Liver (tissue), 8 donors: ENCODE measurements at regions not wholly inside any gene's neighbourhood (a gene's known extent, or its start where the extent isn't known, plus 50 kb on each side); places are given as distances from the start of the nearest gene placed in this dataset.

ENCODE experiments used
- DNase-seq: peaks from one replicate; pipeline ENCODE4 v3.0.0-alpha.2; 2017; ENCODE audit warnings: low spot score
- H3K27ac ChIP-seq, 2 donors: one replicate each; pipeline ENCODE4 v1.7.0; 2013; ENCODE audit warnings: inconsistent platforms in 2 of 2, low read length in 2 of 2, control low read depth in 1 of 2, low read depth in 1 of 2, mild to moderate bottlenecking in 1 of 2
- H3K27me3 ChIP-seq, 4 donors: one replicate each; pipeline versions ENCODE4 v1.6.1 to v1.7.0; 2013; ENCODE audit warnings: low read length in 3 of 4, inconsistent platforms in 1 of 4, mild to moderate bottlenecking in 1 of 4, moderate library complexity in 1 of 4; ENCODE audit not compliant: control insufficient read depth in 4 of 4, insufficient read depth in 4 of 4
- H3K36me3 ChIP-seq, 4 donors: one replicate each; pipeline versions ENCODE4 v1.6.1 to v1.7.0; 2013; ENCODE audit warnings: low read length in 3 of 4, mild to moderate bottlenecking in 3 of 4, low read depth in 1 of 4, moderate library complexity in 1 of 4; ENCODE audit not compliant: control insufficient read depth in 4 of 4, insufficient read depth in 3 of 4
- H3K4me1 ChIP-seq, 4 donors: one replicate each; pipeline versions ENCODE4 v1.6.1 to v1.7.0; 2013; ENCODE audit warnings: low read length in 3 of 4, mild to moderate bottlenecking in 3 of 4, moderate library complexity in 1 of 4; ENCODE audit not compliant: control insufficient read depth in 4 of 4, insufficient read depth in 4 of 4
- H3K4me3 ChIP-seq, 3 donors: one replicate each; pipeline versions ENCODE4 v1.6.1 to v1.7.0; 2013; ENCODE audit warnings: low read length in 3 of 3, control low read depth in 1 of 3, low read depth in 1 of 3, mild to moderate bottlenecking in 1 of 3
- H3K9ac ChIP-seq, 2 donors: one replicate each; pipeline ENCODE4 v1.7.0; 2013; ENCODE audit warnings: low read length in 2 of 2, mild to moderate bottlenecking in 2 of 2, moderate library complexity in 2 of 2, control low read depth in 1 of 2, low read depth in 1 of 2
- H3K9me3 ChIP-seq, 4 donors: one replicate each; pipeline versions ENCODE4 v1.6.1 to v1.7.0; 2013; ENCODE audit warnings: low read length in 3 of 4; ENCODE audit not compliant: control insufficient read depth in 4 of 4
- EGR1 ChIP-seq, 2 donors: IDR thresholded peaks; 2 replicates each; pipeline ENCODE4 v1.6.1; 2016 to 2018; ENCODE audit warnings: antibody characterized with exemption in 2 of 2, low read depth in 2 of 2
- FOXA2 ChIP-seq: IDR thresholded peaks from 2 replicates; pipeline ENCODE4 v1.6.1; 2016; ENCODE audit warnings: antibody characterized with exemption
- GABPA ChIP-seq, 2 donors: IDR thresholded peaks in 1 of 2; conservative IDR thresholded peaks in 1 of 2; 2 replicates each; pipeline ENCODE4 v1.6.1; 2016; ENCODE audit warnings: antibody characterized with exemption in 2 of 2, mild to moderate bottlenecking in 1 of 2, moderate library complexity in 1 of 2
- HNF4A ChIP-seq, 2 donors: conservative IDR thresholded peaks; 2 replicates each; pipeline ENCODE4 v1.6.1; 2016; ENCODE audit warnings: antibody characterized with exemption in 2 of 2, mild to moderate bottlenecking in 2 of 2
- HNF4G ChIP-seq: IDR thresholded peaks from 2 replicates; pipeline ENCODE4 v1.6.1; 2016; ENCODE audit warnings: antibody characterized with exemption
- JUND ChIP-seq, 2 donors: IDR thresholded peaks; 2 replicates each; pipeline ENCODE4 v1.6.1; 2016; ENCODE audit warnings: antibody characterized with exemption in 2 of 2
- NR2F2 ChIP-seq: IDR thresholded peaks from 2 replicates; pipeline ENCODE4 v1.6.1; 2016; ENCODE audit warnings: antibody characterized with exemption
- RAD21 ChIP-seq, 2 donors: IDR thresholded peaks; 2 replicates each; pipeline ENCODE4 v1.6.1; 2016; ENCODE audit warnings: antibody characterized with exemption in 2 of 2, mild to moderate bottlenecking in 2 of 2
- SP1 ChIP-seq: IDR thresholded peaks from 2 replicates; pipeline ENCODE4 v1.6.1; 2018; ENCODE audit warnings: antibody characterized with exemption, mild to moderate bottlenecking
- TAF1 ChIP-seq: conservative IDR thresholded peaks from 2 replicates; pipeline ENCODE4 v1.6.1; 2016; ENCODE audit warnings: antibody characterized with exemption, mild to moderate bottlenecking
- YY1 ChIP-seq: IDR thresholded peaks from 2 replicates; pipeline ENCODE4 v1.6.1; 2016; ENCODE audit warnings: antibody characterized with exemption, mild to moderate bottlenecking
- WGBS: extraction: QIAGEN DNeasy Blood & Tissue Kit; methylation state at CpG from one replicate; pipeline ENCODE4 v1.1.7; 2013; 5-methylcytosine and 5-hydroxymethylcytosine counted together
- TF ChIP-seq, protein P1 (sequence below): IDR thresholded peaks from 2 replicates; pipeline ENCODE4 v1.6.1; 2016; ENCODE audit warnings: antibody characterized with exemption
- TF ChIP-seq, protein P2 (sequence below): IDR thresholded peaks from 2 replicates; pipeline ENCODE4 v1.6.1; 2016; ENCODE audit warnings: antibody characterized with exemption, mild to moderate bottlenecking
- TF ChIP-seq, protein P3 (sequence below): IDR thresholded peaks from 2 replicates; pipeline ENCODE4 v1.6.1; 2016; ENCODE audit warnings: antibody characterized with exemption
- TF ChIP-seq, protein P4 (sequence below): fragments of 150-350 bp; IDR thresholded peaks from 2 replicates; pipeline ENCODE4 v1.5.1; 2017; ENCODE audit warnings: improper control_type of control experiment, low read depth, low read length; ENCODE audit not compliant: missing input control
- TF ChIP-seq, protein P5 (sequence below): IDR thresholded peaks from 2 replicates; pipeline ENCODE4 v1.6.1; 2016; ENCODE audit warnings: antibody characterized with exemption
- donor health status: healthy.
- donor health status: healthy.
- donor health status: healthy.
- donor health status: healthy.
- donor health status: healthy.

DNA sequence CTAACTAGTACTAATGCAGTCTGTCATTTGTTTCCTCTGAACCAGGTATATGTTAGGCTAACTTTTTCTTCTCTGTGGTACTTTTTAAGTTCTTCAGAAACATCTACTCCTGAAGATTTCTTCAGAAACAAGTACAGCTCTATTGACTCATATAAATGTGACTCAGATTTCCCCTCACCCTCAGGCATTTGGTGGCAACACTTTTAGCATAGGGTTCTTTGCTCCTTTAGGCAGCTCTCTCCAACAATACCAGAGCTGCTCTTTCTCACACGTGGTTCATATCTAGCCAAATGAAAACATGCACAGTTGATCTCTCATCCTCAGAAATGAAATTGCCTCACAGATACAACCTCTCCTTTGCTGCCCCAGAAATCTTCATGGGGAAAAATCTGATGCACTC, 939.8 kb downstream of the SORCS1 start:
- DNase-seq = no peak

DNA sequence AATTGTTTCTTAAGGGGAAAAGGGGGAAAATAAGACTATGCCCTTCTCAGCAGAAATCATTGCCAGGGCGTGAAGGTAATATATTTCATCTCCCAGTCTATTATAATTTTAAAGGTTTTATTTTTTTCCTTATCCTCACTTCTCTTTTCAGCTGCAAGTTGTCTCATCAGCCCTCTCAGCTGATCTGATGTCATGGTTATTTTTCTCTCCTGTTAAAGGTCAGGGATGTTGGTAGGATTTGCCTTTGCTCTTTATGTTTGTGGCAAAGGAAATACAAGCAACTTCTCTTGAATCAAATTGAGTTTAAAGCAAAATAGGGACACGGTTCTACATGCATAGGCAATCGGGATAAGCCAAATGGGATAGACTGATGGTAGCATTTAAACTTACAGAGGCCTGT, 946.9 kb downstream of the SORCS1 start:
- H3K27ac ChIP-seq = no peak overlapping the region
- no peak for DNase-seq
- TF ChIP-seq, protein P1, sequence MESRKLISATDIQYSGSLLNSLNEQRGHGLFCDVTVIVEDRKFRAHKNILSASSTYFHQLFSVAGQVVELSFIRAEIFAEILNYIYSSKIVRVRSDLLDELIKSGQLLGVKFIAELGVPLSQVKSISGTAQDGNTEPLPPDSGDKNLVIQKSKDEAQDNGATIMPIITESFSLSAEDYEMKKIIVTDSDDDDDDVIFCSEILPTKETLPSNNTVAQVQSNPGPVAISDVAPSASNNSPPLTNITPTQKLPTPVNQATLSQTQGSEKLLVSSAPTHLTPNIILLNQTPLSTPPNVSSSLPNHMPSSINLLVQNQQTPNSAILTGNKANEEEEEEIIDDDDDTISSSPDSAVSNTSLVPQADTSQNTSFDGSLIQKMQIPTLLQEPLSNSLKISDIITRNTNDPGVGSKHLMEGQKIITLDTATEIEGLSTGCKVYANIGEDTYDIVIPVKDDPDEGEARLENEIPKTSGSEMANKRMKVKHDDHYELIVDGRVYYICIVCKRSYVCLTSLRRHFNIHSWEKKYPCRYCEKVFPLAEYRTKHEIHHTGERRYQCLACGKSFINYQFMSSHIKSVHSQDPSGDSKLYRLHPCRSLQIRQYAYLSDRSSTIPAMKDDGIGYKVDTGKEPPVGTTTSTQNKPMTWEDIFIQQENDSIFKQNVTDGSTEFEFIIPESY = no peak
- TF ChIP-seq NR2F2 = no peak
- TF ChIP-seq RAD21 (IDR thresholded peaks at IDR 0.05) = no peak
- no peak for TF ChIP-seq JUND (IDR thresholded peaks at IDR 0.05)
- no peak for TF ChIP-seq SP1
- no peak for TF ChIP-seq HNF4G
- TF ChIP-seq YY1 = no peak
- no peak for TF ChIP-seq GABPA (IDR thresholded peaks at IDR 0.05 in 1 of 2, conservative IDR thresholded peaks at IDR 0.05 in 1 of 2)
- no peak for TF ChIP-seq EGR1 (IDR thresholded peaks at IDR 0.05; ENCODE audit: low read depth in 2 of 2)
- TF ChIP-seq, protein P2, sequence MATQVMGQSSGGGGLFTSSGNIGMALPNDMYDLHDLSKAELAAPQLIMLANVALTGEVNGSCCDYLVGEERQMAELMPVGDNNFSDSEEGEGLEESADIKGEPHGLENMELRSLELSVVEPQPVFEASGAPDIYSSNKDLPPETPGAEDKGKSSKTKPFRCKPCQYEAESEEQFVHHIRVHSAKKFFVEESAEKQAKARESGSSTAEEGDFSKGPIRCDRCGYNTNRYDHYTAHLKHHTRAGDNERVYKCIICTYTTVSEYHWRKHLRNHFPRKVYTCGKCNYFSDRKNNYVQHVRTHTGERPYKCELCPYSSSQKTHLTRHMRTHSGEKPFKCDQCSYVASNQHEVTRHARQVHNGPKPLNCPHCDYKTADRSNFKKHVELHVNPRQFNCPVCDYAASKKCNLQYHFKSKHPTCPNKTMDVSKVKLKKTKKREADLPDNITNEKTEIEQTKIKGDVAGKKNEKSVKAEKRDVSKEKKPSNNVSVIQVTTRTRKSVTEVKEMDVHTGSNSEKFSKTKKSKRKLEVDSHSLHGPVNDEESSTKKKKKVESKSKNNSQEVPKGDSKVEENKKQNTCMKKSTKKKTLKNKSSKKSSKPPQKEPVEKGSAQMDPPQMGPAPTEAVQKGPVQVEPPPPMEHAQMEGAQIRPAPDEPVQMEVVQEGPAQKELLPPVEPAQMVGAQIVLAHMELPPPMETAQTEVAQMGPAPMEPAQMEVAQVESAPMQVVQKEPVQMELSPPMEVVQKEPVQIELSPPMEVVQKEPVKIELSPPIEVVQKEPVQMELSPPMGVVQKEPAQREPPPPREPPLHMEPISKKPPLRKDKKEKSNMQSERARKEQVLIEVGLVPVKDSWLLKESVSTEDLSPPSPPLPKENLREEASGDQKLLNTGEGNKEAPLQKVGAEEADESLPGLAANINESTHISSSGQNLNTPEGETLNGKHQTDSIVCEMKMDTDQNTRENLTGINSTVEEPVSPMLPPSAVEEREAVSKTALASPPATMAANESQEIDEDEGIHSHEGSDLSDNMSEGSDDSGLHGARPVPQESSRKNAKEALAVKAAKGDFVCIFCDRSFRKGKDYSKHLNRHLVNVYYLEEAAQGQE = no peak
- TF ChIP-seq, protein P3, sequence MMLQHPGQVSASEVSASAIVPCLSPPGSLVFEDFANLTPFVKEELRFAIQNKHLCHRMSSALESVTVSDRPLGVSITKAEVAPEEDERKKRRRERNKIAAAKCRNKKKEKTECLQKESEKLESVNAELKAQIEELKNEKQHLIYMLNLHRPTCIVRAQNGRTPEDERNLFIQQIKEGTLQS = no peak
- TF ChIP-seq, protein P4, sequence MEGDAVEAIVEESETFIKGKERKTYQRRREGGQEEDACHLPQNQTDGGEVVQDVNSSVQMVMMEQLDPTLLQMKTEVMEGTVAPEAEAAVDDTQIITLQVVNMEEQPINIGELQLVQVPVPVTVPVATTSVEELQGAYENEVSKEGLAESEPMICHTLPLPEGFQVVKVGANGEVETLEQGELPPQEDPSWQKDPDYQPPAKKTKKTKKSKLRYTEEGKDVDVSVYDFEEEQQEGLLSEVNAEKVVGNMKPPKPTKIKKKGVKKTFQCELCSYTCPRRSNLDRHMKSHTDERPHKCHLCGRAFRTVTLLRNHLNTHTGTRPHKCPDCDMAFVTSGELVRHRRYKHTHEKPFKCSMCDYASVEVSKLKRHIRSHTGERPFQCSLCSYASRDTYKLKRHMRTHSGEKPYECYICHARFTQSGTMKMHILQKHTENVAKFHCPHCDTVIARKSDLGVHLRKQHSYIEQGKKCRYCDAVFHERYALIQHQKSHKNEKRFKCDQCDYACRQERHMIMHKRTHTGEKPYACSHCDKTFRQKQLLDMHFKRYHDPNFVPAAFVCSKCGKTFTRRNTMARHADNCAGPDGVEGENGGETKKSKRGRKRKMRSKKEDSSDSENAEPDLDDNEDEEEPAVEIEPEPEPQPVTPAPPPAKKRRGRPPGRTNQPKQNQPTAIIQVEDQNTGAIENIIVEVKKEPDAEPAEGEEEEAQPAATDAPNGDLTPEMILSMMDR = no peak
- H3K36me3 ChIP-seq = no peaks in the 10 kb centered on the region
- 73% methylated on average over 3 of the region's 3 CpGs for WGBS
- no peaks in the 10 kb centered on the region for H3K9me3 ChIP-seq
- no peak overlapping the region for H3K4me3 ChIP-seq
- H3K4me1 ChIP-seq = peaks cover 0 to 6% (median 3%) of the 10 kb centered on the region in 4 donors
- H3K27me3 ChIP-seq = no peaks in the 10 kb centered on the region
- H3K9ac ChIP-seq = no peak overlapping the region

More for the DNA sequence above, 939.8 kb downstream of the SORCS1 start:
- Histone ChIP-seq H3K36me3 (no peaks in the 10 kb centered on the region), H3K9me3 (peaks cover 0 to 2% (median 0%) of the 10 kb centered on the region in 4 donors), H3K9ac (no peak overlapping the region), H3K4me3 (no peak overlapping the region), H3K4me1 (no peaks in the 10 kb centered on the region), H3K27me3 (no peaks in the 10 kb centered on the region), H3K27ac (no peak overlapping the region)
- TF ChIP-seq, protein P5, sequence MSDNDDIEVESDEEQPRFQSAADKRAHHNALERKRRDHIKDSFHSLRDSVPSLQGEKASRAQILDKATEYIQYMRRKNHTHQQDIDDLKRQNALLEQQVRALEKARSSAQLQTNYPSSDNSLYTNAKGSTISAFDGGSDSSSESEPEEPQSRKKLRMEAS = no peak
- TF ChIP-seq RAD21 (IDR thresholded peaks at IDR 0.05) (no peak), FOXA2 (no peak), YY1 (no peak), HNF4A (conservative IDR thresholded peaks at IDR 0.05) (no peak), TAF1 (no peak), HNF4G (no peak), GABPA (IDR thresholded peaks at IDR 0.05 in 1 of 2, conservative IDR thresholded peaks at IDR 0.05 in 1 of 2) (no peak)
- 45% methylated on average over 1 of the region's 1 CpG for WGBS
